ENCODE measurements at regions not wholly inside any gene's neighbourhood (a gene's known extent, or its start where the extent isn't known, plus 50 kb on each side); places are given as distances from the start of the nearest gene placed in this dataset.

DNA sequence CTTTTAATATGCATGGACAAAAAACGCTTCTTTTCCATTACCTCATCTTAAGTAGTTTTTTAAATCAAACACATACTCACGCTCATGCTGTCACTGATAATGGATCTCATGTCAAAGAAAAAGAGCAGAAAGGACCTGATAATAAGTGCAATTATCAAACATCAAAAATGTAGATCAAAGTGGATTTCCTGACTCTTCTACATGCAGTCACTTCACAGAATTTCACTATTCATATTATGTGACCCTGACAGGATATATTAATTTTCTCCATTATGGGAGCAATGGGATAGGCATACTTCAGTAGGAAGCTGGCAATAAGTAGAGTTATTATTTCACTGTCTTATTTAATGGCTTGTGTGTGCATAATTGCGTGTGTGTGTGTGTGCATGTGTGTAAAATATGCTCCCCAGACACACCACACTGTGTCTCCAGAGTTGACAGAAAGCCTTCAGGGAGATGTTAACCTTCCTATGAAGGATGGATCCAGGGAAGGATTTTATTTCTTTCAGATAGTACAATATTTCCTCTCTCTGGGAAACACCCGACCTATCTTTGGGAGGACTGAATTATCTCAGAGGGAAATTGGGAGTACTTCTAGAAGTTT is 445.2 kb downstream of the SH2D1A start:
- TF ChIP-seq CTCF (conservative IDR thresholded peaks at IDR 0.05), result no peak
- Mint-ChIP-seq H3K9me3 (peaks cover 7% of the 10 kb centered on the region), H3K27me3 (ENCODE audit: low read depth) (no peaks in the 10 kb centered on the region), H3K4me3 (no peak overlapping the region), H3K4me1 (no peaks in the 10 kb centered on the region), H3K27ac (ENCODE audit: unreplicated experiment) (no peak overlapping the region), H3K36me3 (ENCODE audit: low read depth) (peaks cover 10% of the 10 kb centered on the region)
- no peak for DNase-seq (ENCODE audit: low read depth, low spot score)

- TF ChIP-seq CTCF (conservative IDR thresholded peaks at IDR 0.05), result no peak
- Mint-ChIP-seq H3K4me1 (no peaks in the 10 kb centered on the region), H3K27ac (ENCODE audit: unreplicated experiment) (no peak overlapping the region), H3K36me3 (ENCODE audit: low read depth) (peaks cover 17% of the 10 kb centered on the region), H3K4me3 (no peak overlapping the region), H3K9me3 (peaks cover 8% of the 10 kb centered on the region), H3K27me3 (ENCODE audit: low read depth) (no peaks in the 10 kb centered on the region)
- no peak for DNase-seq (ENCODE audit: low read depth, low spot score)
These were observed 450.6 kb downstream of the SH2D1A start for GRCh38 chrX:124796989-124797388.

DNA sequence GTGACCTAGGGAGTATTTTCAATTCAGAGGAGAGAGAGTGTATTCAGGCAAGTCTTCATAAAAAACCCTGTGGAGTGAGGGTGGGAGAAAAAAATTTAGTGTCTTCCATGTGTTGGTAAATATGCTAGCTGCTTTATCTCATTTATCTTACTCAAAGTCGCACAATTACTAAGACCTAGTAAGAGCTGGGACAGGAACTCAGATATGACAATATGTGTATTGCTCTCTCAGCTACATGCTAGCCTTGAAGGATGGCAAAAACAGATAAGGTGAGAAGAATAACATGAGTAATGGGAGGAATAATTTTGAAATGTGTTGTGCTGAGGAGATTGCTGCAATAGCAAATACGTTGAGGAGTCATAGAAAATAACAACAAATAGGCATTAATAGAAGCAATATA is 458.6 kb downstream of the SH2D1A start:
- TF ChIP-seq CTCF (conservative IDR thresholded peaks at IDR 0.05), result no peak
- H3K9me3 Mint-ChIP-seq, result peaks cover 18% of the 10 kb centered on the region
- H3K36me3 Mint-ChIP-seq (ENCODE audit: low read depth), result peaks cover 36% of the 10 kb centered on the region
- DNase-seq (ENCODE audit: low read depth, low spot score), result no peak
- no peak overlapping the region for H3K4me3 Mint-ChIP-seq
- H3K4me1 Mint-ChIP-seq, result no peaks in the 10 kb centered on the region
- no peak overlapping the region for H3K27ac Mint-ChIP-seq (ENCODE audit: unreplicated experiment)
- H3K27me3 Mint-ChIP-seq (ENCODE audit: low read depth), result no peaks in the 10 kb centered on the region

GRCh38 chrX:124805486-124805885 is 459.1 kb downstream of the SH2D1A start:
- Mint-ChIP-seq H3K4me1 (no peaks in the 10 kb centered on the region), H3K9me3 (peaks cover 19% of the 10 kb centered on the region), H3K4me3 (no peak overlapping the region), H3K36me3 (ENCODE audit: low read depth) (peaks cover 34% of the 10 kb centered on the region), H3K27me3 (ENCODE audit: low read depth) (no peaks in the 10 kb centered on the region), H3K27ac (ENCODE audit: unreplicated experiment) (no peak overlapping the region)
- TF ChIP-seq CTCF (conservative IDR thresholded peaks at IDR 0.05), result no peak
- no peak for DNase-seq (ENCODE audit: low read depth, low spot score)

DNA sequence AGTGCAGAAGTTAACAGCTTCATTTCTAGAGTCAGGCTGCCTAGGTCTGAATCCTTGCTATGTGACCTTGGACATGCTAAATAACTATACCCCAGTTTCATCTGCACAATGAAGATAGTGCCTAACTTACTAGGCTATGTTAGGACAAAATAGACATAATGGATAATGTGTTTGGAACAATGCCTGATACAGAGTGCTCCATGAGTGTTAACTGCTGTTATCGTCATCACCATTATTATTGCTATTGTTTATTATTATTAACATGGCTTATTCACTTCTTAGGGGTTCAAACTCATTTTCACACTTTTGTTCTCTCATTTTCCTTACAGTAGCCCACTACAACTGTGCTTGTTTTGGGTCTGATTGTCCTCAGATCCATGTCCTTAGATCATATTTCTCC is 467.7 kb downstream of the SH2D1A start:
- peaks cover 10% of the 10 kb centered on the region for H3K36me3 Mint-ChIP-seq (ENCODE audit: low read depth)
- H3K4me3 Mint-ChIP-seq, result no peak overlapping the region
- no peak for TF ChIP-seq CTCF (conservative IDR thresholded peaks at IDR 0.05)
- DNase-seq (ENCODE audit: low read depth, low spot score), result no peak
- no peaks in the 10 kb centered on the region for H3K27me3 Mint-ChIP-seq (ENCODE audit: low read depth)
- H3K4me1 Mint-ChIP-seq, result no peaks in the 10 kb centered on the region
- no peak overlapping the region for H3K27ac Mint-ChIP-seq (ENCODE audit: unreplicated experiment)
- peaks cover 15% of the 10 kb centered on the region for H3K9me3 Mint-ChIP-seq

Measured in neural crest cell (in vitro differentiated cells).